OCI-LY1 (cell line): ENCODE measurements at regions not wholly inside any gene's neighbourhood (a gene's known extent, or its start where the extent isn't known, plus 50 kb on each side); places are given as distances from the start of the nearest gene placed in this dataset.

Experiments used
- H2AFZ ChIP-seq: fragments of 200-600 bp; sonication (generic), shearing (Covaris generic); 2 replicates; pipeline ENCODE4 v1.6.0; 2014; ENCODE audit warnings: antibody characterized with exemption, mild to moderate bottlenecking, low read length
- H3F3A ChIP-seq: fragments of 200-600 bp; sonication (generic), shearing (Covaris generic); 2 replicates; pipeline ENCODE4 v1.6.0; 2014; ENCODE audit warnings: mild to moderate bottlenecking, antibody characterized with exemption, low read length, moderate library complexity; ENCODE audit not compliant: insufficient read depth
- H3K27ac ChIP-seq: fragments of 200-600 bp; sonication (generic); 2 replicates; pipeline ENCODE4 v1.5.1; 2014; ENCODE audit warnings: low read length, mixed run types, mild to moderate bottlenecking, low read depth; ENCODE audit not compliant: poor library complexity, severe bottlenecking
- H3K27me3 ChIP-seq: fragments of 200-600 bp; sonication (generic); 2 replicates; pipeline ENCODE4 v1.6.0; 2014; ENCODE audit warnings: antibody characterized with exemption, mild to moderate bottlenecking, low read length, moderate library complexity; ENCODE audit not compliant: insufficient read depth
- H3K36me3 ChIP-seq: fragments of 200-600 bp; sonication (generic); 2 replicates; pipeline ENCODE4 v1.6.1; 2014; ENCODE audit warnings: mild to moderate bottlenecking, antibody characterized with exemption, low read length, moderate library complexity, mixed read lengths; ENCODE audit not compliant: insufficient read depth
- H3K4me1 ChIP-seq: fragments of 200-600 bp; sonication (generic); 2 replicates; pipeline ENCODE4 v1.5.1; 2014; ENCODE audit warnings: mild to moderate bottlenecking, low read length, moderate library complexity; ENCODE audit not compliant: insufficient read depth, severe bottlenecking
- H3K4me2 ChIP-seq: fragments of 200-600 bp; sonication (generic), shearing (Covaris generic); 2 replicates; pipeline ENCODE4 v1.6.1; 2014; ENCODE audit warnings: low read length
- H3K4me3 ChIP-seq: fragments of 200-600 bp; sonication (generic); 2 replicates; pipeline ENCODE4 v1.5.1; 2014; ENCODE audit warnings: low read length, low read depth, mild to moderate bottlenecking, mixed read lengths; ENCODE audit not compliant: poor library complexity, severe bottlenecking
- H3K79me2 ChIP-seq: fragments of 200-600 bp; shearing (Covaris generic); 2 replicates; pipeline ENCODE4 v1.6.1; 2016; ENCODE audit warnings: mixed run types, low read length, mixed read lengths; ENCODE audit not compliant: insufficient read depth
- H3K9ac ChIP-seq: fragments of 200-600 bp; sonication (generic), shearing (Covaris generic); 2 replicates; pipeline ENCODE4 v1.6.1; 2014; ENCODE audit warnings: mild to moderate bottlenecking, low read length, mixed read lengths
- H3K9me2 ChIP-seq: fragments of 200-600 bp; sonication (generic), shearing (Covaris generic); 2 replicates; pipeline ENCODE4 v1.6.1; 2014; ENCODE audit warnings: low read depth, mild to moderate bottlenecking, low read length, mixed read lengths
- H3K9me3 ChIP-seq: fragments of 200-600 bp; shearing (Covaris generic); 2 replicates; pipeline ENCODE4 v1.6.1; 2014; ENCODE audit warnings: low read length, mixed read lengths
- H4K20me1 ChIP-seq: fragments of 200-600 bp; sonication (generic), shearing (Covaris generic); 2 replicates; pipeline ENCODE4 v1.6.0; 2016; ENCODE audit warnings: mild to moderate bottlenecking, low read length; ENCODE audit not compliant: insufficient read depth
- EZH2 ChIP-seq: fragments of 200-600 bp; sonication (generic), shearing (Covaris generic); IDR thresholded peaks from 2 replicates; pipeline ENCODE4 v1.8.0; 2017; ENCODE audit warnings: borderline replicate concordance, mixed run types, mild to moderate bottlenecking, antibody characterized with exemption, low read length, moderate library complexity, mixed read lengths
- TF ChIP-seq, protein P1 (sequence below): fragments of 200-600 bp; sonication (generic), shearing (Covaris generic); IDR thresholded peaks from 2 replicates; pipeline ENCODE4 v1.5.1; 2017; ENCODE audit warnings: mild to moderate bottlenecking, antibody characterized with exemption, low read length, moderate library complexity, mixed read lengths

DNA sequence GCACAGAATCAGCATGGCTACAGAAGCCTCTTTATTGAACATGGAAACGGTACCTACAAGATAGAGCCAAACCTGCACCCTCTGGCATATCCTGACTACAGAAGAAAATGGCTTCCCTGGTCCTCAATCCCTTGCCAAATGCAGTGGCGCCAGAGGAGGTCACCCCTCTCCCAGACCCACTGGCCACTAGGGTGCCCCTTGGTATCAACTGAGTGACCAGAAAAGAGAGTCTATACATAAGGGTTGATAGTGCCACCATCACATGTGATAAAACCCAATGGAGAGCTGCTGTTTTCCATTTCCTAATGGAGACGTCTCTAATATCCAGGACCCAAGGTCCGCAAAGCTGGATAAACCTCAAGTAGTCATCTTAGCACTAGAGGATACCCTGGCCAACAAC is 52.7 kb upstream of the ALK start:
- H3F3A ChIP-seq: no peaks in the 10 kb centered on the region
- no peak for TF ChIP-seq EZH2
- TF ChIP-seq, protein P1, sequence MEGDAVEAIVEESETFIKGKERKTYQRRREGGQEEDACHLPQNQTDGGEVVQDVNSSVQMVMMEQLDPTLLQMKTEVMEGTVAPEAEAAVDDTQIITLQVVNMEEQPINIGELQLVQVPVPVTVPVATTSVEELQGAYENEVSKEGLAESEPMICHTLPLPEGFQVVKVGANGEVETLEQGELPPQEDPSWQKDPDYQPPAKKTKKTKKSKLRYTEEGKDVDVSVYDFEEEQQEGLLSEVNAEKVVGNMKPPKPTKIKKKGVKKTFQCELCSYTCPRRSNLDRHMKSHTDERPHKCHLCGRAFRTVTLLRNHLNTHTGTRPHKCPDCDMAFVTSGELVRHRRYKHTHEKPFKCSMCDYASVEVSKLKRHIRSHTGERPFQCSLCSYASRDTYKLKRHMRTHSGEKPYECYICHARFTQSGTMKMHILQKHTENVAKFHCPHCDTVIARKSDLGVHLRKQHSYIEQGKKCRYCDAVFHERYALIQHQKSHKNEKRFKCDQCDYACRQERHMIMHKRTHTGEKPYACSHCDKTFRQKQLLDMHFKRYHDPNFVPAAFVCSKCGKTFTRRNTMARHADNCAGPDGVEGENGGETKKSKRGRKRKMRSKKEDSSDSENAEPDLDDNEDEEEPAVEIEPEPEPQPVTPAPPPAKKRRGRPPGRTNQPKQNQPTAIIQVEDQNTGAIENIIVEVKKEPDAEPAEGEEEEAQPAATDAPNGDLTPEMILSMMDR: no peak
- H4K20me1 ChIP-seq: no peaks in the 10 kb centered on the region
- H3K4me2 ChIP-seq: no peak overlapping the region
- no peak overlapping the region for H3K9ac ChIP-seq
- H3K79me2 ChIP-seq: no peaks in the 10 kb centered on the region
- H3K36me3 ChIP-seq: no peaks in the 10 kb centered on the region
- no peak overlapping the region for H3K27ac ChIP-seq
- no peak overlapping the region for H2AFZ ChIP-seq
- H3K9me3 ChIP-seq: no peaks in the 10 kb centered on the region
- no peaks in the 10 kb centered on the region for H3K9me2 ChIP-seq
- no peaks in the 10 kb centered on the region for H3K4me1 ChIP-seq
- no peaks in the 10 kb centered on the region for H3K27me3 ChIP-seq
- H3K4me3 ChIP-seq: no peak overlapping the region

DNA sequence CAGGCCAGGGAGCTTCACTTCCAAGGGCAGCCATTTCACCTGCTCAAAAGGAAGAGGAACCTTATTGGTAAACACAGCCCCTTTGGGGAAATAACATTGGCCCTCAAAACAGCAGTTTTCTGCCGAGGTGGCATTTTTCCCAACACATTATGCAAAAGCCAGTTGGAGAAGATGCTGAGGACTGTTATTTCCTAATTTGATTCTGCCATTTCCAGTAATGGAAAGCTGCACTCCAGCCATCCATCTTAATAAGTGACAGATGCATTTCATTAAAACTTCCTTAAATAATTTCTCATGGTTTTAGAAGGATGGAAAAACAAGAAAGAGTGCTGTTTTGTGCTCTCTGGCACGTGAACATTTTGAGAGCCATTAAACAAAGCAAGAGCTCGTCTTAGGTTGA is 55.9 kb upstream of the ALK start:
- H3K27me3 ChIP-seq: no peaks in the 10 kb centered on the region
- no peaks in the 10 kb centered on the region for H3K79me2 ChIP-seq
- H3K4me1 ChIP-seq: no peaks in the 10 kb centered on the region
- H3K9ac ChIP-seq: no peak overlapping the region
- TF ChIP-seq, protein P1: no peak
- no peak for TF ChIP-seq EZH2
- no peak overlapping the region for H3K4me2 ChIP-seq
- no peak overlapping the region for H3K27ac ChIP-seq
- no peaks in the 10 kb centered on the region for H3K9me2 ChIP-seq
- H3K4me3 ChIP-seq: no peak overlapping the region
- H4K20me1 ChIP-seq: no peaks in the 10 kb centered on the region
- H3F3A ChIP-seq: no peaks in the 10 kb centered on the region
- H2AFZ ChIP-seq: no peak overlapping the region
- no peaks in the 10 kb centered on the region for H3K9me3 ChIP-seq
- no peaks in the 10 kb centered on the region for H3K36me3 ChIP-seq

DNA sequence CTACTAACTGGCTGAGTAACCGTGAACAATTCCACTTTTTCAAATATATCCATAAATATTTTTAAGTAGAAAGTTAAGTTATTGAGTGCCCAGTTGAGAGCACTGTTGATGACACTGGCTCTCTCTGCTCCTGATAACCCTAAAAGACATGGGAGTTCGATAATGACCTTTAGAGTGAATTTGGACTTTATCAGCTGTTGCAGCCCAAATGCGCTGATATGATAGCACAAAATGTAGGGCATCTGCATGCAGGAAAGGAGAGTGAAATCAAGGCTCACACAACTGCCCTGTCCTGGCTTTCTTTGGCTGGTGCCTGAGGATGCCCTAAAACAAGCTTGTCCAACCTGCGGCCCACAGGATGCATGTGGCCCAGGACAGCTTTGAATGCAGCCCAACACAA is 60.0 kb upstream of the ALK start:
- Histone ChIP-seq H3K9ac (no peak overlapping the region), H3F3A (no peaks in the 10 kb centered on the region), H3K9me2 (no peaks in the 10 kb centered on the region), H3K4me3 (no peak overlapping the region), H4K20me1 (no peaks in the 10 kb centered on the region), H3K27ac (no peak overlapping the region), H3K36me3 (no peaks in the 10 kb centered on the region), H3K4me1 (no peaks in the 10 kb centered on the region), H3K4me2 (no peak overlapping the region), H2AFZ (no peak overlapping the region), H3K27me3 (no peaks in the 10 kb centered on the region), H3K79me2 (no peaks in the 10 kb centered on the region), H3K9me3 (no peaks in the 10 kb centered on the region)
- TF ChIP-seq, protein P1: no peak
- no peak for TF ChIP-seq EZH2
